Activated T-cell treated with anti-CD3 and anti-CD28 coated beads for 1 hour (primary cell): ENCODE measurements at regions not wholly inside any gene's neighbourhood (a gene's known extent, or its start where the extent isn't known, plus 50 kb on each side); places are given as distances from the start of the nearest gene placed in this dataset.

Experiments
- DNase-seq: peaks from one replicate; pipeline ENCODE4 v3.0.0-alpha.2; 2020; ENCODE audit warnings: low read depth

DNA sequence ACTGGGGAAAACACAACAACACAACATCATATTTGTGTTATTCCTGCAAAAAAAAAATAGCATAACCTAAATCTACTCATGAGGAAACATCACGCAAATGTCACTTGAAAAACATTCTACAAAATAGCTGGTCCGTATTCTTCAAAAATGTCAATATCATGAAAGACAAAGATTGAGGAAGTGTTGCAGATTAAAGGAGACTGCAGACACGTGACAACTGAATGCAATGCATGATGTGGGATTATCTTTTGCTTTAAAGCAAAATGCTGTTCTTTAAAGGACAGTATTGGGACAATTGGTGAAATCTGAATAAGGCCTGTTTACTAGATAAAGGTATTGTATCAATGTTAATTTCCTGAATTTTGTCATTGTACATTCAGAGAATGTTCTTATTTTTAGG is 157.7 kb downstream of the SMIM20 start:
- no peak for DNase-seq

- DNase-seq, result no peak
Measured at GRCh38 chr4:26073886-26074560, 160.0 kb downstream of the SMIM20 start.

GRCh38 chr4:26074712-26075430 is 160.9 kb downstream of the SMIM20 start:
- no peak for DNase-seq

DNA sequence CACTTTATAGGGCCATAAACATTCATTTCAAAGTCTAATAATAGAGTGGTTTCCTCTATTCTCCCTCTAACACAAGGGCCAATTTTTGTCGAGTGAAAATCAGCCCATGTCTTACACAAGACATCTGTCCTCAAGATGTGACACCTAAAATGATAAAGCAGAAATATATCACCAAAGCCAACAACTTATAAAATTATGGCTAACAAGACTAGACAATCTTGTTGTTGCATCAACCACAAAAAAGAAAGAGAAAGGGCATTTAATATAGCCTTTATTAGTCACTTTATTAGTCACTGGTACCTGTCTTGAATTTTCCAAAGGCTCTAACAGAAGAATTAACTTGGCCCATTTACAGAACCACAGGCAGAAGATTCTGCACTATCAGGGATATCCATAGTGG is 161.6 kb downstream of the SMIM20 start:
- no peak for DNase-seq

DNA sequence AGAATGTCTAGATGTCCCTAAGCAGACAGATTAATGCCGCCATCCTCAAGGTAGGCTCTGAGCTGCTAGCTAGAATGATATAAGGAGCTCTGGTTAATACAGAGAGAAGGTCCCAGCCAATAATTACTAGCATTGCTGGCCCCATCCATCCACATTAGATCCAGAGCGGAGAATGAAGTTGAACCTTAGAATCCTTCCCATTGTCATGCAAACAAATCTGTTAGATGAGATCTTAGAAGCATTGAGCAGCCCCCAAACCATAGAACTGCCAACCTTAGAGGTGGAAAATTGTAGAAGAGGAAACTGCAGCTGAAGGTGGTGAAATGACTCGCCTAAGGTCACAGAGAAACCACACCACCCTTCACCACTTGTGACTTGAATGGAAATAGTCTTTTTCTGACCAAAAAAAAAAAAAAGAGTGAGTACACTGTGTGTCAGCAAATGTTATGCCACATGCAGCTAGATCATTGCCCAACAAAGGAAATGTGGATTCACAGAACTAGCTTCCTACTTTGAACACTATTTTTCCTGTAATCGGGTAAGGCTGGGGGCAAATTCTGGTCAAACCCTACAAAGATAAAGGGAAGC is 162.1 kb downstream of the SMIM20 start:
- DNase-seq, result no peak

DNA sequence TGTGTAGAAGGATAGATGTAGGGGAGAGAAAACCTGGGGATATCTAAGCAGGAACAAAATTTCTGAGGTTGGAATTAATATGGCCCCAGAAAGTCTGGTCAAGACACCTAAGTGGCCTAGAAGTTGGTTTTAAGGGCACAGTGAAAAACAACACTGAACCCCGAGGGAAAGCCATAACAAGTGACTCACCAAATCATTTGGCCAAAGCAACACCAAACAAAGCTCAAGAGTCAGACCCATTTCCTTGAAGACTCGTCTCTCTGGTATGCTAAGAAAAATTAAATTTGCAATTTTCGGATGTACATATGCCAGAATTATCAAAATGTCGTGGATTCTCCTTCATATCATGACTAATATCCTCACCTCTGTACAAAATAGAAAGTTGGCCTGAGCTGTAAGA is 162.9 kb downstream of the SMIM20 start:
- no peak for DNase-seq

GRCh38 chr4:26077756-26078155 is 163.7 kb downstream of the SMIM20 start:
- DNase-seq, result no peak

DNA sequence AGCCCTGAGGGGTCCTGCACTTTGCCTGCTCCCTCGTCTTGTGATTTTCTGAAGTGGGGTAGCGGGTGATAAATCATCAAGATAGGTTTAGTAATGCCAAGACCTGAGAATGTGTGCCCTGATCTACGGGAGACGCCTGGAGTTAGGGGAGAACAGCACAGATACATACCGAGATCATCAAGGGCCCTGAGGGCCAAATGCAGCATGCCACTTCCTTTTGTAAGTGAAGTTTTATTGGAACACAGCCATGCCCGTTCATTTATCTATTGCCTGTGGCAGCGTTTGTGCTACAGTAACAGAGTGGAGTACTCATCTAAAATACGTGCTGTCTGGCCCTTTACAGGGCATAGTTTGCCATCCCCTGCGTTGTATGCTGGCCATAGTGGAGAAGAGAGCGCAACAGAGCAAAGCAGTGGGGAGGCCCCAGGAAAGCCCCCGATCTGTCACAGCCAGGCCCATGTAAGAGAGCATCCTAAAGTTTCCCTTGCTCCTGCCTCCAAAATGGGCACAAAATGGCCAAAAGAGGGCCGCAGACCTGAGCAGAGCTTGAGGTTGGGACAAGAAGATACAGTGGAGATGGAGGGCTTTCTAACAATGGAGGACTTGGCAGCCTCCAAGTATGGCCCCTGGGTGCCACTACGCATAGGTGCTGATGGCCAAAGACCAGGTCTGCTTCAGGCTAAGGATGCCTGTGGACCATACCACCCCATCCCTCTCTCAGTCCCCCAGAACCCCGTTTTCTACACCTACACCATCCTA is 167.0 kb downstream of the SMIM20 start:
- no peak for DNase-seq

DNA sequence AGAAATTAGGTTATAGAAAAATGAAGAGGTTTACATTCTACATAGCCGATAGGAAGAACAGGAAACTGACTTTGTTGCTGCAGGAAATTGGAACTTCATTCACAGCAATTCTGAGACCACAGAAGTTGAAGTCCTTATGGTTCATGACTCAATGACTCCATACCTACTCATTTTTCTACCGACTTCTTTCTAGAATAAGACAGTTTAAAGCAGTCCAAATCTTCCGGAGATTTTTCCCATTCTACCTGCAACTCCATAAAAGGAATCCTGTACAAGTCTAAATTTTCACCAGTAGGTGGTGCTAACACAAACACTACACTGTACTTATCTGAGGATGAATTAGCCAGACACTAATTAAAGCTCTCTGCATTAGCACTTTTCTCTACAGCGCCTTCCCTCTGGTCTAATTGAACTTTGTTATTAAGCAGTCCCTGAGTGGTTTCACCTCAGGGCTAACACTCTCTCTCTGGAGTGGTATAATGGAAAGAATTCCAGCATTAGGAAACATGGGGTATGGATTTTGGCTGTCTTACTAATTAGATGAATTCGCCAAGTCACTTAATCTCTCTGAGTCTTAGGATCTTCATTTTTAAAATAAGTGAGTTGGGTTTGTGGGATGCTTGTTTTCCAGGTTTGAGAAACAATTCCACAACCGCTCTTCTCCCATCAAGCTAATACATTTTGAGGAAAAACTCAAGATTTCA is 167.9 kb downstream of the SMIM20 start:
- no peak for DNase-seq

GRCh38 chr4:26082565-26082964 is 168.5 kb downstream of the SMIM20 start:
- no peak for DNase-seq

DNA sequence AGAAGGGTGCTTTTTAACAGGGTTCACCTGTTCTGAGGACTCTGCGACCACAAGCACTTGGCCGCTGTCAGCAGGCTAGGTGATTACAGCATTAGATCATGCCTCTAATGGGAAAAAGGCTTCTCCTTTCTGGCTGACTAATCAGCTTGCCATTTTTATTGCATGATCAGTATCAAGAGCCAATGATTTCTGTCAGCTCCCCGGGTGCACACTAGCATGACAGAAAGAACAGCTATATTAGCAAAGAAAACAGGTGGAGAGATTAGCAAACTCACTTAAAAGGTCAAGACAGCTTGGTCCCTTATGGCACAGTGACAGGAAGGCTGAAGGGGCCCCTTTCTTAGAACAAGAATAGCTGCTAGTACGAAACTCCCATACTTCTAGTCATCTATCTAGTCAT is 170.0 kb downstream of the SMIM20 start:
- DNase-seq, result no peak

DNA sequence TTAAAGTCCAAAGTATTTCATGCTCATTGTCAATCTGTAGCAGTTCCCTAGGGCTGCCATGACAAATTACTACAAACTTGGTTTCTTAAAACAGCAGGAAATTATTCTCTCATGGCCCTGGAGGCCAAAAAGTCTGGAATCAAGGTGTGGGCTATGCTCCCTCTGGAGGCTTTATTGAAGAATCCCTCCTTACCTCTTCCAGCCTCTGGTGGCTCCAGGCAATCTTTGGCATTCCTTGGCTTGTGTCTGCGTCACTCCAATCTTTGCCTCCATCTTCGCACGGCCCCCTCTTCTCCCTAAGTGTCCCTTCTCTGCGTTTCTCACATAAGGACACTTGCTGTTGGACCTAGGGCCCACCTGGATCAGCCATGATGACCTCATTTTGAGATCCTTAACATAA is 170.4 kb downstream of the SMIM20 start:
- no peak for DNase-seq

GRCh38 chr4:26085551-26085950 is 171.5 kb downstream of the SMIM20 start:
- DNase-seq, result no peak

DNA sequence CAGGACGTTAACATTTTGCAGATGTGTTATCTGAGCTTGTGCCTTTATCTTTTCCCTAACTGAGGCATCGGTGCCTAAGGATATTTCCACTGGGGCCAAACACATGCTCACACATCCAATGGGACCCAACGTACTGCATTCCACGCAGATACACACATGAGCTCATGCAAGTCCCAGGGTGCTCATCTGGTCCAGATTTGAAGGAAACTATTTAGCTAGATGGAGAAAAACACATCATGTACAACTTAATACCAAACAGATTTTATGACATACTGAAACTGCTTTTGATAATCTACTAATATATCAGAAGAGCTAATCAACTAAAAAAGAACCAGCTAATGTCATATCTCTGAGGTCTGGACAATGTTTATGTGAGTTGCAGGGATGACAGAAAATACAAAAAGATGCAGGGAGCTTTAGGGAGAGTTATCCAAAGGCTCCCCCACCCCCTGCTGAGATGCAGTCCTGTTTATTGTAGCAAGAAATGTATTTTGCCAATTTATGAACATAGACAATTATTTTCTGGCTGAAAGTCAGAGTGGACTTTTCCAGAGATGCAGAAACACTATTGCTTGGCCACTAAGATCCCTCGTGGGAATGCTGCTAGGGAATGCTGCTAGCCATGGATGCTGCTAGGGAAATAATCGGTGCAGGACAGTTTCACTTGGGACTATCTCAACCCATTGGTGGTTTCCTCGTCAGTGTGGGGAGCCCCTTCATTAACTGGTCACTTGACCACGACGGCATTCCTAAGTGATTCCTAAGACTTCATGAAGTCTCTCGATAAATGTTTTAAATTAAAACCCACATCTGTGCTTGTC is 172.8 kb downstream of the SMIM20 start:
- DNase-seq, result no peak

DNA sequence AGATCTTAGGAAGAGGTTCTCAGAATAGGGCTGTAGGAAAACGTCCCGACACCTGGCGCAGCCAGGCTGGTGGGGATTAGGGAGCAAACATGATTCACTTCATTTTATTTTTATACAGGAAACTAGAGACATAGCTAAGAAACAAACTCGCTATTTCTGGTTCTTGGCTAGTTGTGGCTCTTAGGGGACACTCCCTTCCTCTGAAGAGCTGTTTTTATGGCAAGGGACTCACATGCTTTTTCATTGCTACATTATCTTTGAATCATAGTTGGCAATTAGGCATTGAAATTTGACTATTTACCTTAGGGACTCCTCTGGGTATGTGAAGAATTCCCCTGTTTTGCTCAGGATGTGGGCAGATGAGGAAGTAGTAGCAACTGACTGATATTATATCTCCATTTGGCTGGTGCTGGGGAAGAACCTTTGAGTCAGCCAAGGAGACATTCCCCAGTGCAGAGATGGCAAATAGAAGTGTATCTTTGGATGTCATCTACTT is 174.5 kb downstream of the SMIM20 start:
- no peak for DNase-seq

DNA sequence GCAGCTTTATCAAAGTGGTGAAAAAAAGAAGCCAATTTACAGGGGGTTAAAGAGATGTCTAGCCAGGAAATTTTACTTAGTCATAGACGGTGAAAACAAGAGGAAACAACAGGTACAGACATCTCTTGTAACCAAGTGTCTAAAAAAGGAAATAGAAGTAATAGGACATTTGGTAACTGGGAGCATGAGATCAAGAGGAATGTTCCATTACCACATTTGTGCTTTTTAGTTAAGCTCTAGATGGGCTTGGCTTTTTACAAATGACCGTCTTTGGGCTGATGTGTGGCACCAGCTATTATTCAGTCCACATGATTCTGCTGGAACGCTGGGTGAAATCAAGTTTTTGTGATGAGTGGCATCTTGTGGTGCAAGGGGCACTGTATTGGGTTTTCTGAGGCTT is 179.5 kb downstream of the SMIM20 start:
- DNase-seq, result no peak

- no peak for DNase-seq
Measured at GRCh38 chr4:26094076-26094475, 180.1 kb downstream of the SMIM20 start.

DNA sequence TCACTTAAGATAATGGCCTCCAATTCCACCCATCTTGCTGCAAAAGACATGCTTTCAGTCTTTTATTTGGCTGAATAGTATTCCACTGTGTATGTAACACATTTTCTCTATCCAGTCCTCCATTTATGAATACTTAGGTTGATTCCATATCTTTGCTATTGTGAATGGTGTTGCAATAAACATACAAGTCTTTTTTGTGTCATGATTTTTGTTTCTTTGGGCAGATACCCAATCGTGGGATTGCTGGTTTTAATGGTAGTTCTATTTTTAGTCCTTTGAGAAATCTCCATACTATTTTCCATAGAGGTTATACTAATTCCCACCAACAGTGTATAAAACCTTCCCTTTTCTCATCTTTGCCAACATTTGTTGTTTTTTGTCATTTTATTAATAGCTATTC is 180.9 kb downstream of the SMIM20 start:
- no peak for DNase-seq

GRCh38 chr4:26099967-26100366 is 185.9 kb downstream of the SMIM20 start:
- DNase-seq, result no peak

GRCh38 chr4:26101011-26101410 is 187.0 kb downstream of the SMIM20 start:
- DNase-seq, result no peak

DNA sequence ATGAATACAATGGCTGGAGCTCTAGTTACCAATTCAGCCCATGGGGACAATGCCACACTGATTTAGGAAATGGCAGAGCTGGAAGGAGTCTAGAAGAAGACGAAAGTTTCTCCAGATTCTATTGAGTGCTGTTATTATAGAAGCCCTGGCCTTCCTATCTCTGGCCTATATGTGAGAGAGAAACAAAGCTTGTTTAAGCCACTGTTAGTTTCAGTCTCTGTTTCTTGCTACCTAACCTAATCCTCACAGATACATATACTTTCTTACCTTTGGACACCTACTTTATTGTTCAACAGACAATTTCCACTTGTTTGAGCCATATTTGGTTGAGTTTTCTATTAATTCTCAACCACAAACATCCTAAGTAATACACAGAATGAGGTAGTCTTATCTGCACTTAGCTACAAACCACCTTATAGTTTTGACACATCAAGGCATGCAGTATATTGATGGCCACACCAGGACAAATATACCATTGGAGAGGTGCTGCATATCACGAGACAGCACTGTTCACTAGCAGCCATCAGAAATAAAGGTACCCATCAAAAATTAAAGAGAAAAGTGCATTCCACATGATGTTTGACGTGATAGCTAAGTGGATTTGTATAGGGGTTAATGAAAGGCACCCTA is 190.2 kb downstream of the SMIM20 start:
- no peak for DNase-seq
